ENCODE measurements at regions not wholly inside any gene's neighbourhood (a gene's known extent, or its start where the extent isn't known, plus 50 kb on each side); places are given as distances from the start of the nearest gene placed in this dataset.
"Not testable (repeated sequence)": the region's sequence is repeated elsewhere in the genome, so short reads cannot be mapped to it uniquely, and the experiment has no call there.

DNA sequence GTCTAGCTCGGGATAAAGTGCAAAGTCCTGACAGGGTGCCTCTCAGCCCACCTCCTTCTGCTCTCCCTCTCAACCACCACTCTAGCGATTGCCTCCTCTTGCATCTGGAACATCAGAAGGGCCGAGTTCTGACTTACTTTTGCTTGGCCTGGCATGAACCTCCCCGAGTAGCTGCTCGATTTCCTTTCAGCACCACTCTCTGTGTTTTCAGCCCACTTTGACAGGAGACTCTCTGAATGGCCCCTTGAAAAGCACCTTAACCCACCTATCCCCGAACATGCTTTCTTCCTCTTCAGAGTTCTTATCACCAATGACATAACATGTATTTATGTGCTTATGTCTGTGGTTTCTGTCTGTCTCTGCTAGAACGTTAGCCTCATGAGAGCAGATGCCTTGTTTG lies 225.8 kb upstream of the RUNX1 start:
- no peak for DNase-seq

DNA sequence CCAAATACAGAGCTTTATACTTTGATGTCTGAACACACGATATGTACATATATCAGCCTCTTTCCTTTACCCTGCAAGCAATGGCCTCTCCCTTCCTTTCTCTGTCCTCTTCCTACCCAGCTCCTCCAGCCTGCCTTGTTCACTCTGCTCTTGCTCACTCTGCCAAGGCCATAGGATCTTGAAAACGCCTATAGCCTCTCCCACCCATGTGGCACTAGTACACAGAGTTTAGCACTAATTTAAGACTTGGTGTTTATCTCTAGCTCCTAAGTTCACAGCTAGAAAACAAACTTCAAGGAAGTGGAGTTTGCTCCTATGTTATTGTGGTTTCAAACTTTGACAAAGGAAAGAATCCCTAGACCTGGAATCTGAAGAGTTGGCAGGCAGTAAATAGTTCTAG lies 225.0 kb upstream of the RUNX1 start:
- DNase-seq, result no peak

DNA sequence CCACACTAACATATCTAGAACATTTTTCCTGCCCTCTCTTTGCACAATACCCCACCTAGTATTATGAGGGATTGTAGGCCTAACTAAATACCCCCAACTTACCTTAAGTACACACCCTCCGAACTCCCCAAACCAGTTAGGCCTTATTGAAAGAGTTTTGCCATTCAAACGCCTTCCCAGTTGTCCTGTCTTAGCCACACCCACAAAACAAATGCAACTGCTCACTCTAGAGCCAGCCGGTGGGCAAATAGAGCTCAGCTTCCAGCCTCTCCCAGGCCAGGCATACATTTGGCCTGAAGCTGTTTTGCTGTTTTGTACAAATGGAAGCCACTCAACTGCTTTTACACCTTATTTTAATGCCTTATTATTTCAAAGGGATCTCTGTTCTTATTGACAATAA lies 224.2 kb upstream of the RUNX1 start:
- no peak for DNase-seq

DNA sequence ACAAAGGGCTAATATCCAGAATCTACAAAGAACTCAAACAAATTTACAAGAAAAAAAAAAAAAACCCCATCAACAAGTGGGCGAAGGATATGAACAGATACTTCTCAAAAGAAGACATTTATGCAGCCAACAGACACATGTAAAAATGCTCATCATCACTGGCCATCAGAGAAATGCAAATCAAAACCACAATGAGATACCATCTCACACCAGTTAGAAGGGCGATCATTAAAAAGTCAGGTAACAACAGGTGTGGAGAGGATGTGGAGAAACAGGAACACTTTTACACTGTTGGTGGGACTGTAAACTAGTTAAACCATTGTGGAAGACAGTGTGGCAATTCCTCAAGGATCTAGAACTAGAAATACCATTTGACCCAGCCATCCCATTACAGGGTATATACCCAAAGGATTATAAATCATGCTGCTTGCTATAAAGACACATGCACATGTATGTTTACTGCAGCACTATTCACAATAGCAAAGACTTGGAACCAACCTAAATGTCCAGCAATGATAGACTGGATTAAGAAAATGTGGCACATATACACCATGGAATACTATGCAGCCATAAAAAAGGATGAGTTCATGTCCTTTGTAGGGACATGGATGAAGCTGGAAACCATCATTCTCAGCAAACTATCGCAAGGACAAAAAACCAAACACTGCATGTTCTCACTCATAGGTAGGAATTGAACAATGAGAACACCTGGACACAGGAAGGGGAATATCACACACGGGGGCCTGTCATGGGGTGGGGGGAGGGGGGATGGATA lies 222.4 kb upstream of the RUNX1 start:
- DNase-seq, result not testable (repeated sequence)

DNA sequence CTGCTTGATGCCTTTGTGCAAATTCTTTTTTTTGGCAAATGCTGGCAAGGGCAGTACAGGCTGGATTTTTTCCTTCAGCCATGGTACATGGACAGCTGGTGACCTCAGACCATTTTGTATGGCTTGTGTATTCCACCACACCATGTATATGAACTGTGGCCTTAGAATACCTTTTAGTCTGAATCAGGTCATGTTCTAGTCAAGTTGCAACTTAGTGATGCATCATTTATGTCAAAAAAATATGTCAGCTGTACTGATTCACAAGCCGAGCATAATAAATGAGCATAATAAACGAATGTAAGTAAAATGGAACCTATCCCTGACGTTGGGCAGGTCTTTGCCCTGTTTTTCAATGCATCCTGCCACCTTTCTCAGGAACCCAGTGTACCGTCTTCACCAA lies 219.7 kb upstream of the RUNX1 start:
- no peak for DNase-seq

DNA sequence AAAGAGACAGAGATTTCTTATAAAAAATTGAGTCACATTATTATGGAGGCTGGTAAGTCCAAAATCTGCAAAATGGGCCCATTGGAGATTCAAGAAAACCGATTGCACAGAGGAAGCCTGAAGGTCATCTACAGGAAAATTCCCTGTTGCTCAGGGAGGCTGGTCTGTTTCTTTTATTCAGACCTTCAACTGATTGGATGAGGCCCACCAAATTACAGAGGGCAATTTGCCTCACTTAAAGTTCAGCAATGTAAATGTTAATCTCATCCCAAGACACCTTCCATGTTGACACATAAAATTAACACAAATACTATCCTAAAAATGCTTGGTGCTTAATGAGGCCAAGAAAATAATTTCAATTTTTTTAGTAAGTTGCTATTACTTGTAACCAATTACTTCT lies 219.2 kb upstream of the RUNX1 start:
- no peak for DNase-seq

DNA sequence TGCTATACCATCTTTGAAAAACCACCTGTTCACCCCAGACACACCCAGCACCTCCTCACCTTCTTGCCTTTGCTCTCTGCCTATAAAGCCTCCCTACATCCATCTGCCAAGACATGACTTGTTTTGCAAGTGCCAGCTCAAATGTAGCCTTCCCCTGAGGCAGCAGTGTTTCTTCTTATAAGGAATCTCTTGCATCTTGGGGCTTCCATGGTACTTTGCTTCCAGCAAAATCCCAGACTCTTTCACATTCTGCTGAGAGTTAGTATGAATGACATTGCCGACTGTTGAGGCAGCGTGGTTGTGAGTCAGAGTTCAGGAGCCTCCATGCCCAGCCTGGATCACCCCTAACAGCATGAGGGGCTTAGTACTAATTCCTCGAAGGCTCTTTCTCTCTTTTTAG lies 217.4 kb upstream of the RUNX1 start:
- no peak for DNase-seq

DNA sequence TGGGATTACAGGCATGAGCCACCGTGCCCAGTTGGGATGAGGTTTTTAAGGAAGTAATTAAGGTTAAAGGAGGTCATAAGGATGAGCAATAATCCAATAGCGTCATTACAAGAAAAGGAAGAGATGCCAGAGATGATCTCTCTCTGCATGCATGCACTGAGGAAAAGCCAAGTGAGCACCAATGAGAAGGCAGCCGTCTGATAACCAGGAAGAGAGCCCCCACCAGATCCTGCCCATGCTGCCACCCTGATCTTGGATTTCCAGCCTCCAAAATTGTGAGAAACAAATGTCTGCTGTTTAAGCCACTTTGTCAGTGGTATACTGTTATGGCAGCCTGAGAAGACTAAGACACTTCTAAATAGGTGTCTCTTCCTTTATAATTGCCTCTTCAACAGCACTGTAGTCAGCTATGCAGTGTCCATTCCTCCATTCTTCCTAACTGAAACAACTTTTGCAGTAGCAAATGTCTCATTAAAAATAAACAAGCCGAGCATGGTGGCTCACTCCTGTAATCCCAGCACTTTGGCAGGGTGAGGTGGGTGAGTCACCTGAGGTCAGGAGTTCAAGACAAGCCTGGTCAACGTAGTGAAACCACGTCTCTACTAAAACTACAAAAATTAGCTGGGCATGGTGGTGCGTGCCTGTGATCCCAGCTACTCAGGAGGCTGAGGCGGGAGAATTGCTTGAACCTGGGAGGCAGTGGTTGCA lies 216.2 kb upstream of the RUNX1 start:
- DNase-seq, result no peak

DNA sequence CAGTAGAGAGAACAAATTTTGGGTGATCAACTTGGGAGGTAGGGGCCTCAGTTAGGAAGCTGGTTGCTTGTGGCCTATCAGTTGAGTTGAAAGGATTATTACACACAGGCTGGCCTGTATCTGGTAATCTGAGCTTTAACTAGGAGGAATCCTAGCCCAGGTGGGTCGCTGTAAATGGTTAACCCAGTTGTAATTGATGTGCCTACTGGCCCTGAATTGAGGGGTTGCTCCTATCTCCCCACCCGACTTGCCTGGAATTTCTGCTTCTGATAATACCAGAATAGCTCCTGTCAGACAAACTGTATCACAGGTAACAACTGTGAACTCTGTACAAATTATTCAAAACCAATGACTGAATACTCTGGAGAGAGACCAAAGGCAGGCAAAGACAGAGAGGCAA lies 210.4 kb upstream of the RUNX1 start:
- no peak for DNase-seq

DNA sequence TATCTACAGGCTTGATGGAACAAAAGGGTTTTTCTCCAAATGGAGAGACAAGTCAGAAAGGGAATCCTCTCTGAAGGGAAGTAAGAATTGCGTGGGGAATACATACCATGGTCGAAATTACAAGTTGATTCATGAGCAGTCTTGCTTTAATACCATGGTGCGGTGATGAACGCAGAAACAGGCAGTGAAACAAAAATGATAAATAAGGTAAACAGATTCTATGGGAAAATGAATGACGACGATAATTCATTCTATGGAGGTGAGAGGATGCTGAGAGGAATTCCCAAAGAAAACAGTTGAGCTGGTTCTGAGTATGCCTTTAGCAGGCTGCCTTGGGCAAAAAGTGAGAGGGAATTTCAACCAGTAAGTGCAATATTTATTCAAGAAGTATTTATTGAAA lies 209.4 kb upstream of the RUNX1 start:
- DNase-seq, result no peak

DNA sequence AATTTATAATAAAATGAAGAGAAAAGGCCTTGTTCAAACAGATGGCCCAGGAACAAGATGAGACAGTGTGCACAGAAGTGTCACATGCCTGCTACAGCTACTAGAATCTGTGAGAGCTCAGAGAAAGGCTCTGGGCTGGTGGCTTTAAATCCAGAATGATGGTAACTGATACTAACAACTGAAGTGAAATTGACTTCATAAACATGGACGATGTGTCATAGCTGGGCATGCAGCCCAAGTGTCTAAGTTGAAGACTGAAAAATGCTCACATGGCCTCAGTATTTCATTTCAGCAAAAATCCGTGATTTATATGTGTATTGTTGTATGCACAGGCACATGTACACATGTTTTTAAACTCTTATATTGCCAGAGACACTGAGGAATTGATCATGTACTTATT lies 208.3 kb upstream of the RUNX1 start:
- DNase-seq, result no peak

DNA sequence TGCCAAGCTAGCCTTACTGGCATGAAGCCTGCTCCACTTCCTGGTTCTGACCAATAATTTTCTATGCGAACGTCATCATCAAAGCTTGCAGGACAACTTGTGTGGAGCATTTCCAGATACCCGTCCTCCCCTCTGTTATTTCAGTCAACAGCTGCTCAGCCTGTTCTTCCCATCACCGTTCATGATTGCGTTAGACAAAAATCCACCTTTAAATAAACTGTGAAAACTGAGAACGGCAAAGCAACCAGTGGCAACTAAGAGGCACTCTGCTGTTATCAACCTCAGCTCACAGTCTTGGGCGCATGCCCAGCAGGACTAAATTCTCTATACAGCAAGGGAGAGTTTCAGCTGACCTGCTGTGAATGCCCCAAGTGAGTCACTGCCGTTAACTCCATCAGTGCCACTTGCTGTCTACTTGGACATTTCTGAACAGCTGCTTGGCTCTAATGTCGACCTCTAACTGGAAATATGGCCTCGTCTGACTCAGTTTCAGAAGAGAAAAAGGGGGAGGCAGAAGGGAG lies 207.4 kb upstream of the RUNX1 start:
- peak; percentile 7 for DNase-seq

DNA sequence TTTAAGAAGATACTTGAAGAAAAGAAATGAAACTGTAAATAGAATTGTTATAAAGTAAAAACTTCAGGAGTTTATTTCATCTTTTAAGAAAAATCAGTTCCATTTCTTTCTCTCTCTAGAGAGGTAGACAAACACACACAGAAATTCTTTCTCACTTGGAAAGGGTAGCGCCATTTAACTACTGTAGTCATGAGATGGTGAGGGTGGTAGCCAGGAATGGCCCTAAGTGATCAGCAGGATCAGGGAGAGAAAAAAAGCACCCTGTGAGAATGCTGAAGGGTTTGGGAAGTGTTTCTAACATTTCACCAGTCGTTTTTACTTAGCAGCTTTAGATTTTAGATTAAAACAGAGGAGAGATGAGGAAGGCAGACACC lies 205.7 kb upstream of the RUNX1 start:
- no peak for DNase-seq

DNA sequence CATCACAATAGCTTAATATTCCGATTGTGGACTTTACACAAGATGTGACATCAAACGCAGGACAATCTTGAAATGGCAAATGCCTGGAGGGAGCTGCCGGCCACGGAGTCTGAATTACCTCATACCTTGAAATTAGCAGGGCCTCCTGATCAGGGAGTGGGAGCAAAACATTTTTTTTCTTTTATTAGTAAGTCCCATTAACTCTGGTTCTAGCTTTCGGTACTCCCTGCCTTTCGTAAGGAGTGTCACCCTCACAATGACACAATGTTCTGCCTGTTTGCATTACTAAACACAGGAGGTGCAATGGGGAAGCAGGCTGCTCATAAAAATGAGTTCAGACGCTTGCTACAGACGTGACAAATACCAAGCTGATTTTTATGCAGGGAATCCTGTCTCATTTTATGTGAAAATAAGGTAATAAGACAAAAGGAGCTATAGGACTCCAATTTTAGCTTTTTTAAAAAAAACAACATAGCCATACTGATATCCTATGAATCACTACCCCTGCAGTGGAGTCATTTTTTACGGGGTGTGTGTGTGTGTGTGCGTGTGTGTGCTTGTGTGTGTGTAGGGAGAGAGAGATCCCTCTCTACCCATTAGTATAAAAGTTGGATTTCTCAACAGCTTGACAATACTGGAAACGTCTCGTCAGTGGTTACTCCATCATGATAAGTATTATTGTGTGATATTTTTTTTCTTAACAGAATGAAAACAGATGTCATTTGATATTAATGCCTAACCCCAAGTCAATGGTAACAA lies 205.1 kb upstream of the RUNX1 start:
- no peak for DNase-seq

DNA sequence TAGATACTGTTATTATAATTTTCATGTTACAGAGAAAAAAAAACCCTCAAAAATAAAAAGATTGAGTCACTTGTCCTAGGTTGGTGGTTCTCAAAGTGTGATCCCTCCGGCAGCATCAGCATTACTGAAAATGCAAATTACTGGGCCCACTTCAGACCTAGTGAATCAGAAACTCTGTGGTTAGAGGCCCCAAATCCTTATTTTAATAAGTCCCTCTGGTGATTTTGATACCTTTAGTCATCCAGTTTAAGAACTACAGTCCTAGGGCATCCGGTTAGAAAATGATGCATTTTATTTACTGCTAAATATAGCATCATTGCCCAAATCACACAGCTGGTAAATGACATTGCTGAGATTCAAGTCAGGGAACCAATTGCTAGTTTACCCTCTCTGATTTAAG lies 203.7 kb upstream of the RUNX1 start:
- peak; percentile 40 for DNase-seq

DNA sequence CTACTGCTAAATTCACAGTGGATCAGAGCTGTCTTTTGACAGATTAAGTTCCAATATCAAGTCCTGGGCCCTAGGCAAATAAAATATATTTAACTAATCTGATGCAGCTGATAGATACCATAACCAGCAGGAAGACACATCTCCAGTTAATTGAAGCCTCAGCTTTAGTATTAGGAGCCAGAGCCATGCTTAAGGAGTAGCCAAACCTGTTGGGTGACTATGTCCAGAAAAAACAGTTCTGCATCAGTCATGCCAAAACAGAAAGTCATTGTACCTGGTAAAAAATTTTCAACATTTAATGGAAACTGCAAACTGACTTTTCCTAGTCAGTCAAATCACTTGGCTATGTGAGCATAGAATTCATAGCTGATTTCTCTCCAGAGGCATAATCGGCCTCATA lies 200.5 kb upstream of the RUNX1 start:
- no peak for DNase-seq

DNA sequence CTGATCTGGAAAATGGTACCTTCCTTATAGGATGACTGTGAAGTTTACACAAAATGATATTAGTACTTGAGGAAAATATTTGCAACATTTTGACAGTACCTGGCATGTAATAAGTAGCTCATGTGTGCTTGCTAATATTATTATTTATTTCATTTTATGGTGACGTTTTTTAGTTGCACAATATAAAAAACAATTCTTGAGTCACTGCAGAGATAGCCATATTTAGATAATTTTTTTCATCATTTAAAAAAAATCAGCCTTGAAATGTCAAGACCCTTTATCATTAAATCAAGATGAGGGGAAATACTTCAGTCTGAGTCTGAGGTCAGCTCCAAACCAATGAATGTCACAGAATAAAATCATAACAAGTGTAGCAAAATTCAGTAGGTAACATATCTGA lies 196.8 kb upstream of the RUNX1 start:
- DNase-seq, result no peak

DNA sequence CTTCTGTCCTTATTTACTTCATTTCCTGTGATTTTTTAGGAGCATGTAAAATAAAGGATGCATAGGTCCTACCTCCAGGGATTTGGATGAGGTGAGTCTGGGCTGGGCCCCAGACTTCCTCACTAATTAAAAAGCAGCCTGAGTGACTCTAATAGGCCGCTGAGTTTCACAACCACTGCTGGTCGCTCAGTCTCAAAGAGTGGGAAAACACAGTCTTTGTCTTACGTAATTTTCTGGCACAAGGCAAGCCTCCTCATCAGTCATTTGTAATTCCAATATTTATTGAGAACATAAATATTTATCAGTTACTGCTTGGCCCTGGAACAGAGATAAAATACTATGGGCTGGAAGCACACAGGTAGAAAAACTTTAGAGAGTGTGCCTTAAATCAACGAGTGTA lies 195.4 kb upstream of the RUNX1 start:
- DNase-seq, result no peak

DNA sequence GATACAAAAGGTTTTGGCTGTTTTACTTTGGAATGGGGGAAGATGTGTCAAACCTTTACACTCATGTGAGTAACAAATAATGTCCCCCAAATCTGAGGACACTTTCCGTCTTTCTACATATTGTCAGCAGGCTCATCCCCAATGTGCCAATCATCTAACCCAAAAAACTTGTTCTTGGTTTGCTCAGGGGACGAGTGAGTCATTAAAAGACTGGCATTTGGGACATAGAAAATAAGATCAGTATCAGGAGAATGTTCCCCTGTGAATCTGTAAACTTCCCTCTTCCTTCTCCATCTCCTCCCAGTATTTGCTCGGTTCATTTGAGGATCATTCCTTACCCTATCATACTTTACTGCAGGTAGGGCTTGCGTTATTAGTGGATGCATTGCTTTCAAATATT lies 194.1 kb upstream of the RUNX1 start:
- no peak for DNase-seq

DNA sequence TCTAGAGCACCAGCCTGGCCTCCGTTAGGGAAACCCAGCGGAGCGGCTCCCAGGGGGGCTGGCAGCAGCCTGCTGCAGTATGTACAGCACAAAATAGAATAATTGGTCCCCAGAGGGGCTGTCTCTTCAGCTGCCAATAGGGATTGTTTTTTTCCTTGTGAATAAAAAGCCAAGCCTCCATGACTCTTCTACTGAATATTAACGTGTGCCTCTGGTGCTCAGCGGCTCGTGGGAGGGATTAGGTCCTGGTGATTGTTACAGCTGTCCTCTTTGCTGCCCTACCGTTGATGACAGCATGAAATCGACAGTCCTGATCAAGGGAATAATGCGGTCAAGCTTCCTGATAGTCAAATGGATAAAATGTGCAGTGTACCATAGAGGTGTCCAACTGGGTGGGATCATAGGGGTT lies 190.7 kb upstream of the RUNX1 start:
- no peak for DNase-seq

DNA sequence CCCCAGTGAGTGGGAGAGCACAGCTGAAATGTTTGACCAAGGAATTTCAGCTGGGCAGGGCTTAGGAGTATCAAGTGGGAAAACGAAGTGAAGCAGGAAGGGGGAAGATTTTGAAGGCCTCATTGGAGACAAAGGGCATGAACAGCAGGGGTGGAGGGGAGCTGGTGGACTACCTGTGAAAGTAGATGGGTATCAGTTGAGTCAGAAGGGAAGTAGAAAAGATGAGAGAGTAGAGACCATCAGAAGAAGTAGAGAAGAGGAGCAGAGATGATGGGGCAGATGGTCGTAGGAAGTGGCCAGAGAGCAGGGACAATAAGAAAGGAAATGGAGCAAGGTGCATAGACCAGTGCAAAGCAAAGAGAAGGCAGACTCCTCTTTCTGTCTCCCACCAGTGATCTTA lies 189.0 kb upstream of the RUNX1 start:
- DNase-seq, result no peak

DNA sequence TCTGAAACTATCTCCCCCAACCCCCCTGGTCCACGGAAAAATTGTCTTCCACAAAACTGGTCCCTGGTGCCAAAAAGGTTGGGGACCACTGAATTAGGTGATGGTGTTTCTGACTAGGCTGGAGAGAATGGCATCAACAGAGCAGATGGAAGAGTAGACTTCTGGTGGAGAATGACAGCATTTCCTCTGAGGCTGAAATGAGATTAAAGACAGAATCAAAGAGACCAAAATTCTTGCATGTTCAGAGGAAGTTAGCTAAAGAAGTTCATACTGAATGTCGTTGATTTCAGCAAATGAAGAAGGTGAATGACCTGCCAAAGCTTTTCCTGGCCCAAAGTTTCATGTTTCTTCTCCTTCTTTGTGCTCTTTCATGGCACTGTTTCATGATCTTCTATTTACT lies 188.2 kb upstream of the RUNX1 start:
- no peak for DNase-seq

DNA sequence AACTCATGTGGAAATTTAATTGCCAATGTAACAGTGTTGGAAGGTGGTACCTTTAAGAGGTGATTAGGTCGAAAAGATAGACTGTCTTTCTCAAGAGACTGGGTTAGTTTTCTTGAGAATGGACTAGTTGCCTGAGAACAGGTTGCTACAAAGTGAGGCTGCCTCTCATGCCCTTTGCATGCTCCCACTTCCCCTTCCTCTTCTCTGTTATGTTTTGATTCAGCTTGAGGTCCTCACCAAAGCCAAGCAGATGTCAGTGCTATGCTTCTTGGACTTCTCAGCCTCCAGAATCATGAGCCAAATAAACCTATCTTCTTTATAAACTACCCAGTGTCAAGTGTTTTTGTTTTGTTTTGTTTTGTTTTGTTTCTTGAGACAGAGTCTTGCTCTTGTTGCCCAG lies 187.0 kb upstream of the RUNX1 start:
- no peak for DNase-seq

DNA sequence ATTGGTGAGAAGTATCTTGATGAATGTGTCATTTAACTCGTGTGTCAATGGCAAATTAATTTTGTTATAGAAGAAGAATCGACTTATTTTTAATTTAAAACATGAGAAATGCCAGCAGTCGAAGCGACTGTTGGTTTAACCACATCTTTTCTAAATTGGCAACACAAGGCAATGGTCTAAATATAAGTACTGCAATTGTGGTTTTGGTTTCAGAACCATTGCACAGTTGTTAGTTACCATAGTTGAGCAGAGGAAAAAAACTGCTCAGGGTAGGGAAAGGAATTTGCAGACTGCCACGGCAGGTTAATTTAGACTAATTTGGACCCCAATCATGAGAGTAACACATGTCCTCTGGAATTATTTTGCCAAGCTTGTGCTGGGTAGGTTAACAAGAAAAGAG lies 185.6 kb upstream of the RUNX1 start:
- DNase-seq, result no peak

Measured in activated naive CD4-positive, alpha-beta T cell treated with Interleukin-2 at 50 U/mL for 16 hours (primary cell).